HL-60 (cell line): ENCODE measurements at regions not wholly inside any gene's neighbourhood (a gene's known extent, or its start where the extent isn't known, plus 50 kb on each side); places are given as distances from the start of the nearest gene placed in this dataset.

ENCODE experiments used
- DNase-seq, 2 experiments: peaks; one replicate each; pipeline ENCODE4 v3.0.0-alpha.2; 2010 to 2020; ENCODE audit warnings: low read depth in 1 of 2, low spot score in 1 of 2
- H3K27ac ChIP-seq: fragments of 250-450 bp; sonication (Bioruptor Pico); replicated peaks from 2 replicates; pipeline ENCODE4 v1.5.1; 2020; ENCODE audit warnings: mild to moderate bottlenecking, moderate library complexity
- H3K27me3 ChIP-seq: fragments of 250-450 bp; sonication (Bioruptor Pico); 2 replicates; pipeline ENCODE4 v1.5.1; 2021; ENCODE audit warnings: mild to moderate bottlenecking, moderate library complexity; ENCODE audit not compliant: insufficient read depth, poor library complexity, severe bottlenecking
- H3K4me3 ChIP-seq: replicated peaks from 2 replicates; pipeline ENCODE4 v1.5.1; 2011; ENCODE audit warnings: mild to moderate bottlenecking, control low read depth, low read length; ENCODE audit not compliant: insufficient read depth
- GABPA ChIP-seq: IDR thresholded peaks from 2 replicates; pipeline ENCODE4 v1.6.1; 2012; ENCODE audit warnings: low read depth
- POLR2AphosphoS5 ChIP-seq: IDR thresholded peaks from 2 replicates; pipeline ENCODE4 v1.6.1; 2012; ENCODE audit warnings: low read depth
- SPI1 ChIP-seq: IDR thresholded peaks from 2 replicates; pipeline ENCODE4 v1.6.1; 2012; ENCODE audit warnings: low read depth, mild to moderate bottlenecking, borderline replicate concordance
- TF ChIP-seq, protein P1 (sequence below): IDR thresholded peaks from one replicate; pipeline ENCODE4 v1.5.1; 2011; ENCODE audit warnings: low read length, control low read depth, inconsistent platforms; ENCODE audit not compliant: insufficient read depth
- TF ChIP-seq, protein P2 (sequence below): IDR thresholded peaks from 2 replicates; pipeline ENCODE4 v1.6.1; 2012; ENCODE audit warnings: low read depth; ENCODE audit not compliant: insufficient replicate concordance

DNA sequence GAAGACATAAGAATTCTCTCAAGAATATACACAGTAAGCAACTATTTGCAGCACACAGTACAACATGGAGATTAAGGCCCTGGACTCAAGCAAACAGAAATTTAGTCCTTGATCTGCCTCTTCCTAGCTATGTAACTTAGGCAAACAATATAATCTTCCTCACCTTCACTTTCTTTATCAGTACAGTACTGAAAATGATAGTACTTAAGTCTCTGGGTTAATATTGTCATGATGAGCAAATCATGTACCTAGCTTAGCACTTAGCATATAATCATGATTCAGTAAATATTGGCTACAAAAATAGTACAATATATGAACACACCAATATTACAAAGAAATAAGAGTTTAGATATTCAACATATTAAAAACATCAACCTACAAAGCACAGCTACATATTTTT is 320.5 kb downstream of the HACE1 start:
- DNase-seq: no peak
- Histone ChIP-seq H3K27ac (no peak overlapping the region), H3K27me3 (no peaks in the 10 kb centered on the region), H3K4me3 (no peak overlapping the region)
- TF ChIP-seq GABPA (no peak), POLR2AphosphoS5 (no peak), SPI1 (no peak)
- TF ChIP-seq, protein P1, sequence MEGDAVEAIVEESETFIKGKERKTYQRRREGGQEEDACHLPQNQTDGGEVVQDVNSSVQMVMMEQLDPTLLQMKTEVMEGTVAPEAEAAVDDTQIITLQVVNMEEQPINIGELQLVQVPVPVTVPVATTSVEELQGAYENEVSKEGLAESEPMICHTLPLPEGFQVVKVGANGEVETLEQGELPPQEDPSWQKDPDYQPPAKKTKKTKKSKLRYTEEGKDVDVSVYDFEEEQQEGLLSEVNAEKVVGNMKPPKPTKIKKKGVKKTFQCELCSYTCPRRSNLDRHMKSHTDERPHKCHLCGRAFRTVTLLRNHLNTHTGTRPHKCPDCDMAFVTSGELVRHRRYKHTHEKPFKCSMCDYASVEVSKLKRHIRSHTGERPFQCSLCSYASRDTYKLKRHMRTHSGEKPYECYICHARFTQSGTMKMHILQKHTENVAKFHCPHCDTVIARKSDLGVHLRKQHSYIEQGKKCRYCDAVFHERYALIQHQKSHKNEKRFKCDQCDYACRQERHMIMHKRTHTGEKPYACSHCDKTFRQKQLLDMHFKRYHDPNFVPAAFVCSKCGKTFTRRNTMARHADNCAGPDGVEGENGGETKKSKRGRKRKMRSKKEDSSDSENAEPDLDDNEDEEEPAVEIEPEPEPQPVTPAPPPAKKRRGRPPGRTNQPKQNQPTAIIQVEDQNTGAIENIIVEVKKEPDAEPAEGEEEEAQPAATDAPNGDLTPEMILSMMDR: no peak
- TF ChIP-seq, protein P2, sequence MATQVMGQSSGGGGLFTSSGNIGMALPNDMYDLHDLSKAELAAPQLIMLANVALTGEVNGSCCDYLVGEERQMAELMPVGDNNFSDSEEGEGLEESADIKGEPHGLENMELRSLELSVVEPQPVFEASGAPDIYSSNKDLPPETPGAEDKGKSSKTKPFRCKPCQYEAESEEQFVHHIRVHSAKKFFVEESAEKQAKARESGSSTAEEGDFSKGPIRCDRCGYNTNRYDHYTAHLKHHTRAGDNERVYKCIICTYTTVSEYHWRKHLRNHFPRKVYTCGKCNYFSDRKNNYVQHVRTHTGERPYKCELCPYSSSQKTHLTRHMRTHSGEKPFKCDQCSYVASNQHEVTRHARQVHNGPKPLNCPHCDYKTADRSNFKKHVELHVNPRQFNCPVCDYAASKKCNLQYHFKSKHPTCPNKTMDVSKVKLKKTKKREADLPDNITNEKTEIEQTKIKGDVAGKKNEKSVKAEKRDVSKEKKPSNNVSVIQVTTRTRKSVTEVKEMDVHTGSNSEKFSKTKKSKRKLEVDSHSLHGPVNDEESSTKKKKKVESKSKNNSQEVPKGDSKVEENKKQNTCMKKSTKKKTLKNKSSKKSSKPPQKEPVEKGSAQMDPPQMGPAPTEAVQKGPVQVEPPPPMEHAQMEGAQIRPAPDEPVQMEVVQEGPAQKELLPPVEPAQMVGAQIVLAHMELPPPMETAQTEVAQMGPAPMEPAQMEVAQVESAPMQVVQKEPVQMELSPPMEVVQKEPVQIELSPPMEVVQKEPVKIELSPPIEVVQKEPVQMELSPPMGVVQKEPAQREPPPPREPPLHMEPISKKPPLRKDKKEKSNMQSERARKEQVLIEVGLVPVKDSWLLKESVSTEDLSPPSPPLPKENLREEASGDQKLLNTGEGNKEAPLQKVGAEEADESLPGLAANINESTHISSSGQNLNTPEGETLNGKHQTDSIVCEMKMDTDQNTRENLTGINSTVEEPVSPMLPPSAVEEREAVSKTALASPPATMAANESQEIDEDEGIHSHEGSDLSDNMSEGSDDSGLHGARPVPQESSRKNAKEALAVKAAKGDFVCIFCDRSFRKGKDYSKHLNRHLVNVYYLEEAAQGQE: no peak

DNA sequence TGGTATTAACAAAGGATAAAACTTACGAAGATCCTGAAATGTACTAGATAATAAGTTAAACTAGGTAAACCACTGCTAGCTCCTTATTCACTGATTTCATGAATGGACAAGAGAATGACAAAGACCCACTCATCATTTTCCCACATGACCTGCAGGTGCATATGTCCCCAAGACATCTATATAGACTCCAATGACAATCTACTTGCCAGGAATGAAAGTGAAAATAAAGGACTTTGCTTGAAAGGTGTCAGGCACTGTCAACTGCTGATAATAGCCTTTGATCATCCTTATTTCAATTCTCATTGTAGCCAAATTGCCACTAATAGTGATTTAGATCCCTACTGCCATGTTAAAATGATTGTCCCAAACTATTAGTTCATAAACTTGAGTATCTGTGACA is 321.8 kb downstream of the HACE1 start:
- no peak for TF ChIP-seq GABPA
- no peak for TF ChIP-seq POLR2AphosphoS5
- no peak for TF ChIP-seq SPI1
- TF ChIP-seq, protein P2: no peak
- TF ChIP-seq, protein P1: no peak
- DNase-seq: no peak
- H3K27me3 ChIP-seq: no peaks in the 10 kb centered on the region
- H3K27ac ChIP-seq: no peak overlapping the region
- H3K4me3 ChIP-seq: no peak overlapping the region

DNA sequence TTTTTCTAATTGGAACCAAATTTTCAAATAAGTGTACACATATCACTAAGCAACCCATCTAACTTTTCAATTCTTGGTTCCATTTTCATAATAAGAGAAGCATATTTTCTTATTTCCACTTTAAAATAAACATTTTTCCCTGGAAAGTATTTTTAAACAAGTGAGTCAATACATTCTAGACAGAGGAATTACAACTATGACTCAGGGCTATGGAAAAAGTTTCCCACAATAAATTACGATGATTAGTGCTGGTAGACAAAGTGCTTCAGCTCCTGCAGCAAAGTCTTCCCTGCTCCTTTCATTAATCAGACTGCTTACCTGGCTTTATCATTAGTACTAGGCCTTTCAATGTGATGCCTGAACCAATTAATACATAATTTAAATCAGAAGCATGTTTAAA is 322.5 kb downstream of the HACE1 start:
- DNase-seq: no peak
- no peaks in the 10 kb centered on the region for H3K27me3 ChIP-seq
- H3K27ac ChIP-seq: no peak overlapping the region
- TF ChIP-seq, protein P2: no peak
- TF ChIP-seq SPI1 (no peak), GABPA (no peak), POLR2AphosphoS5 (no peak)
- TF ChIP-seq, protein P1: no peak
- no peak overlapping the region for H3K4me3 ChIP-seq
